MCF 10A (cell line): ENCODE measurements at regions not wholly inside any gene's neighbourhood (a gene's known extent, or its start where the extent isn't known, plus 50 kb on each side); places are given as distances from the start of the nearest gene placed in this dataset.

ENCODE experiments used
- BruUV-seq: library from RNA; stranded (reverse); fragments of 400-500 nt; replicated peaks from 2 replicates; lab custom pipeline; 2021; lab: Mats Ljungman, UMichigan
- CTCF ChIA-PET: fragments of 300-600 bp; sonication (Branson Sonifier 250); formaldehyde crosslinking; extraction: SDS; loops from one replicate; lab custom pipeline; 2021; ENCODE audit warnings: antibody characterized with exemption, inconsistent platforms; lab: Yijun Ruan, JAX
- POLR2A ChIA-PET: fragments of 300-600, 350-650 bp; sonication (Branson Sonifier 250); formaldehyde crosslinking; extraction: SDS; loops from one replicate; lab custom pipeline; 2020; ENCODE audit warnings: antibody characterized with exemption, inconsistent platforms; lab: Yijun Ruan, JAX
- DNase-seq: peaks from one replicate; pipeline ENCODE4 v3.0.0-alpha.2; 2018; ENCODE audit not compliant: unreplicated experiment
- H3K27ac Mint-ChIP-seq: one replicate; pipeline ENCODE4 v1.8.0; 2022; ENCODE audit warnings: mild to moderate bottlenecking, low read depth, mixed read lengths; ENCODE audit not compliant: unreplicated experiment
- H3K27me3 Mint-ChIP-seq: one replicate; pipeline ENCODE4 v1.8.0; 2022; ENCODE audit warnings: mixed read lengths; ENCODE audit not compliant: insufficient read depth, unreplicated experiment
- H3K36me3 Mint-ChIP-seq: one replicate; pipeline ENCODE4 v1.8.0; 2022; ENCODE audit warnings: mild to moderate bottlenecking, moderate library complexity, mixed read lengths; ENCODE audit not compliant: insufficient read depth, unreplicated experiment
- H3K4me1 Mint-ChIP-seq: one replicate; pipeline ENCODE4 v1.8.0; 2022; ENCODE audit warnings: mixed read lengths; ENCODE audit not compliant: insufficient read depth, unreplicated experiment
- H3K4me3 Mint-ChIP-seq: one replicate; pipeline ENCODE4 v1.8.0; 2022; ENCODE audit warnings: mild to moderate bottlenecking, moderate library complexity, mixed read lengths; ENCODE audit not compliant: unreplicated experiment
- H3K9me3 Mint-ChIP-seq: one replicate; pipeline ENCODE4 v1.8.0; 2022; ENCODE audit warnings: mixed read lengths; ENCODE audit not compliant: unreplicated experiment
- intact Hi-C: fragments of 100-400 bp; cut with micrococcal nuclease; formaldehyde crosslinking; loops from 2 replicates; pipeline ENCODE4 v1.14.1; 2022
- TF ChIP-seq, protein P1 (sequence below): fragments of 200-600 bp; IDR thresholded peaks from one replicate; pipeline ENCODE4 v1.8.0; 2022; ENCODE audit warnings: antibody characterized with exemption, mild to moderate bottlenecking; ENCODE audit not compliant: unreplicated experiment

- no peaks in the 10 kb centered on the region for H3K27me3 Mint-ChIP-seq
- intact Hi-C loops = no loop called here
- no peak overlapping the region for H3K27ac Mint-ChIP-seq
- ChIA-PET CTCF (interaction anchor here (0.6 to 1.2 kb wide), 3 partner anchors 13 to 100 kb away, joined by 3 to 5 read pairs (median 3); no protein-coding TSS in a partner anchor), POLR2A (interaction anchor here (0.5 to 1.9 kb wide), 6 partner anchors 11 to 725 kb away, joined by 3 to 5 read pairs (median 3); no protein-coding TSS in a partner anchor)
- TF ChIP-seq, protein P1, sequence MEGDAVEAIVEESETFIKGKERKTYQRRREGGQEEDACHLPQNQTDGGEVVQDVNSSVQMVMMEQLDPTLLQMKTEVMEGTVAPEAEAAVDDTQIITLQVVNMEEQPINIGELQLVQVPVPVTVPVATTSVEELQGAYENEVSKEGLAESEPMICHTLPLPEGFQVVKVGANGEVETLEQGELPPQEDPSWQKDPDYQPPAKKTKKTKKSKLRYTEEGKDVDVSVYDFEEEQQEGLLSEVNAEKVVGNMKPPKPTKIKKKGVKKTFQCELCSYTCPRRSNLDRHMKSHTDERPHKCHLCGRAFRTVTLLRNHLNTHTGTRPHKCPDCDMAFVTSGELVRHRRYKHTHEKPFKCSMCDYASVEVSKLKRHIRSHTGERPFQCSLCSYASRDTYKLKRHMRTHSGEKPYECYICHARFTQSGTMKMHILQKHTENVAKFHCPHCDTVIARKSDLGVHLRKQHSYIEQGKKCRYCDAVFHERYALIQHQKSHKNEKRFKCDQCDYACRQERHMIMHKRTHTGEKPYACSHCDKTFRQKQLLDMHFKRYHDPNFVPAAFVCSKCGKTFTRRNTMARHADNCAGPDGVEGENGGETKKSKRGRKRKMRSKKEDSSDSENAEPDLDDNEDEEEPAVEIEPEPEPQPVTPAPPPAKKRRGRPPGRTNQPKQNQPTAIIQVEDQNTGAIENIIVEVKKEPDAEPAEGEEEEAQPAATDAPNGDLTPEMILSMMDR = no peak
- no peaks in the 10 kb centered on the region for H3K36me3 Mint-ChIP-seq
- no peak for DNase-seq
- no TSS peak for BruUV-seq
- peaks cover 7% of the 10 kb centered on the region for H3K9me3 Mint-ChIP-seq
- peaks cover 9% of the 10 kb centered on the region for H3K4me1 Mint-ChIP-seq
- H3K4me3 Mint-ChIP-seq = no peak overlapping the region
Measured at GRCh38 chr20:11799281-11799684, 118.4 kb upstream of the BTBD3 start.

GRCh38 chr20:11807054-11808048 is 110.3 kb upstream of the BTBD3 start:
- no peaks in the 10 kb centered on the region for H3K36me3 Mint-ChIP-seq
- TF ChIP-seq, protein P1 = no peak
- no peak overlapping the region for H3K4me3 Mint-ChIP-seq
- H3K27me3 Mint-ChIP-seq = no peaks in the 10 kb centered on the region
- DNase-seq = peak; percentile 72
- intact Hi-C loops = loop anchor here (5.0 kb wide), 1 partner anchor 85 kb away; no protein-coding TSS in a partner anchor
- peaks cover 17% of the 10 kb centered on the region for H3K4me1 Mint-ChIP-seq
- CTCF ChIA-PET = interaction anchor here (0.6 to 0.9 kb wide), 4 partner anchors 20 to 398 kb away, joined by 3 read pairs; no protein-coding TSS in a partner anchor
- BruUV-seq = no TSS peak
- POLR2A ChIA-PET = interaction anchor here (0.8 to 2.2 kb wide), 5 partner anchors 9 to 98 kb away, joined by 3 to 9 read pairs (median 6); no protein-coding TSS in a partner anchor
- no peaks in the 10 kb centered on the region for H3K9me3 Mint-ChIP-seq
- H3K27ac Mint-ChIP-seq = no peak overlapping the region

DNA sequence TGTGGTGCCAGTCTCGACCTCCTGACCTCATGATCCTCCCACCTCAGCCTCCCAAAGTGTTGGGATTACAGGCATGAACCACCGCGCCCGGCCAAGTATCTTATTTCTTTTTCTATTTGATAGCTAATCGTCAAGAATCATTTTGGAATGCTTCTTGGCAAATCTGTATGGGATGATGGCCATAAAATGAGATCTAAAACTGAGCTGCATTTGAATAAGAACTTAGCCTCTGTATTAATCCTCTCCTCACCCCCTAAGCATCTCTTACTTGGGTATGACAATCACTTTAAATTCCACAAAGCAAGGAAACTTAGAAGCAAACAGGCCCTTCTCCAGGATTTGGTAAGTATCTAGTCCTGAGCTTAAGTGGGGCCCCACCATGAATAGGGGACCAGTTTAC is 108.9 kb upstream of the BTBD3 start:
- Mint-ChIP-seq H3K4me1 (peaks cover 17% of the 10 kb centered on the region), H3K27ac (no peak overlapping the region), H3K9me3 (no peaks in the 10 kb centered on the region), H3K4me3 (no peak overlapping the region), H3K36me3 (no peaks in the 10 kb centered on the region), H3K27me3 (no peaks in the 10 kb centered on the region)
- CTCF ChIA-PET = interaction anchor here (0.6 kb wide), 1 partner anchor 1060 kb away, joined by 3 read pairs; no protein-coding TSS in a partner anchor
- no peak for DNase-seq
- intact Hi-C loops = loop anchor here (5.0 kb wide), 1 partner anchor 83 kb away; no protein-coding TSS in a partner anchor
- no TSS peak for BruUV-seq
- POLR2A ChIA-PET = interaction anchor here (0.8 to 0.9 kb wide), 2 partner anchors 8 to 42 kb away, joined by 3 read pairs; no protein-coding TSS in a partner anchor
- TF ChIP-seq, protein P1 = no peak
